Naive thymus-derived CD4-positive, alpha-beta T cell (primary cell): ENCODE measurements at regions not wholly inside any gene's neighbourhood (a gene's known extent, or its start where the extent isn't known, plus 50 kb on each side); places are given as distances from the start of the nearest gene placed in this dataset.

Source experiments
- ATAC-seq: fragments of 150-1000 bp; cut with Tn5 transposase; 2 replicates; pipeline ENCODE4 v1.10.0; 2021; ENCODE audit warnings: mild to moderate bottlenecking, moderate library complexity
- CTCF ChIA-PET: fragments of 350-600 bp; sonication (Branson Sonifier 250); formaldehyde crosslinking; loops from one replicate; lab custom pipeline; 2021; ENCODE audit warnings: antibody characterized with exemption; lab: Charles Lee
- POLR2A ChIA-PET: fragments of 350-600 bp; sonication (Branson Sonifier 250); formaldehyde crosslinking; loops from one replicate; lab custom pipeline; 2021; ENCODE audit warnings: antibody characterized with exemption, inconsistent platforms; lab: Charles Lee
- DNase-seq, 9 donors: peaks; one replicate each; pipeline versions ENCODE4 v3.0.0 to v3.0.0-alpha.2; 2020 to 2022; ENCODE audit warnings: mixed read lengths in 1 of 9
- H3K27ac ChIP-seq: one replicate; pipeline ENCODE4 v1.7.0; 2013; ENCODE audit warnings: mild to moderate bottlenecking, low read depth, low read length, moderate library complexity
- H3K27me3 ChIP-seq, 2 donors: one replicate each; pipeline ENCODE4 v1.7.0; 2013; ENCODE audit warnings: low read length in 2 of 2, mild to moderate bottlenecking in 2 of 2, moderate library complexity in 2 of 2; ENCODE audit not compliant: control insufficient read depth in 2 of 2, insufficient read depth in 2 of 2
- H3K36me3 ChIP-seq, 3 experiments: 1 replicate in 2 of 3; 2 replicates in 1 of 3; pipeline ENCODE4 v1.7.0; 2013; ENCODE audit warnings: low read length in 3 of 3, mild to moderate bottlenecking in 3 of 3, moderate library complexity in 1 of 3; ENCODE audit not compliant: insufficient read depth in 3 of 3, control insufficient read depth in 2 of 3
- H3K4me1 ChIP-seq, 2 donors: one replicate each; pipeline ENCODE4 v1.7.0; 2013; ENCODE audit warnings: low read length in 2 of 2, mild to moderate bottlenecking in 2 of 2, moderate library complexity in 1 of 2; ENCODE audit not compliant: control insufficient read depth in 2 of 2, insufficient read depth in 2 of 2
- H3K4me3 ChIP-seq: 2 replicates; pipeline ENCODE4 v1.7.0; 2013; ENCODE audit warnings: mild to moderate bottlenecking, low read length
- H3K9me3 ChIP-seq, 3 experiments: 1 replicate in 2 of 3; 2 replicates in 1 of 3; pipeline ENCODE4 v1.7.0; 2013; ENCODE audit warnings: low read length in 3 of 3; ENCODE audit not compliant: control insufficient read depth in 2 of 3
- H3K27ac Mint-ChIP-seq, 9 donors: one replicate each; pipeline ENCODE4 v1.8.0; 2020 to 2022; ENCODE audit warnings: mixed read lengths in 9 of 9, mild to moderate bottlenecking in 8 of 9, moderate library complexity in 5 of 9, inconsistent platforms in 2 of 9
- H3K27me3 Mint-ChIP-seq, 5 donors: one replicate each; pipeline ENCODE4 v1.8.0; 2021 to 2022; ENCODE audit warnings: mixed read lengths in 5 of 5, mild to moderate bottlenecking in 1 of 5
- H3K36me3 Mint-ChIP-seq, 5 donors: one replicate each; pipeline ENCODE4 v1.8.0; 2020 to 2022; ENCODE audit warnings: mixed read lengths in 5 of 5, mild to moderate bottlenecking in 3 of 5, inconsistent platforms in 1 of 5
- H3K4me1 Mint-ChIP-seq, 7 donors: one replicate each; pipeline ENCODE4 v1.8.0; 2020 to 2022; ENCODE audit warnings: mixed read lengths in 7 of 7, mild to moderate bottlenecking in 3 of 7, inconsistent platforms in 1 of 7
- H3K4me3 Mint-ChIP-seq, 10 donors: one replicate each; pipeline ENCODE4 v1.8.0; 2020 to 2022; ENCODE audit warnings: mild to moderate bottlenecking in 10 of 10, mixed read lengths in 10 of 10, moderate library complexity in 6 of 10, inconsistent platforms in 2 of 10
- H3K9me3 Mint-ChIP-seq, 11 donors: one replicate each; pipeline ENCODE4 v1.8.0; 2020 to 2022; ENCODE audit warnings: mixed read lengths in 11 of 11, mild to moderate bottlenecking in 4 of 11, inconsistent platforms in 1 of 11, moderate library complexity in 1 of 11
- intact Hi-C, 2 donors: fragments of 100-400 bp; cut with micrococcal nuclease; formaldehyde crosslinking; loops; one replicate each; pipeline ENCODE4 v1.15.1; 2023

- no peak overlapping the region for H3K4me3 Mint-ChIP-seq
- POLR2A ChIA-PET, result no interaction called here
- no peaks in the 10 kb centered on the region for H3K36me3 ChIP-seq
- no peak overlapping the region for H3K27ac ChIP-seq
- CTCF ChIA-PET, result no interaction called here
- H3K27me3 ChIP-seq, result no peaks in the 10 kb centered on the region
- no peaks in the 10 kb centered on the region for H3K9me3 Mint-ChIP-seq
- H3K36me3 Mint-ChIP-seq, result peaks cover 0 to 9% (median 0%) of the 10 kb centered on the region in 5 donors
- H3K4me1 Mint-ChIP-seq, result peaks cover 9 to 36% (median 14%) of the 10 kb centered on the region in 7 donors
- intact Hi-C loops, result no loop called here
- no peak for ATAC-seq
- no peaks in the 10 kb centered on the region for H3K9me3 ChIP-seq
- peaks cover 0 to 4% (median 0%) of the 10 kb centered on the region in 5 donors for H3K27me3 Mint-ChIP-seq
- DNase-seq, result no peak
- H3K4me1 ChIP-seq, result peaks cover 3 to 14% of the 10 kb centered on the region in 2 donors
- no peak overlapping the region for H3K27ac Mint-ChIP-seq
- H3K4me3 ChIP-seq, result no peak overlapping the region
Observed at GRCh38 chr3:187932530-187932929, 187.3 kb upstream of the BCL6 start.

GRCh38 chr3:187935623-187936156 is 190.4 kb upstream of the BCL6 start:
- peaks cover 0 to 23% (median 0%) of the 10 kb centered on the region in 5 donors for H3K27me3 Mint-ChIP-seq
- Histone ChIP-seq H3K36me3 (no peaks in the 10 kb centered on the region), H3K9me3 (no peaks in the 10 kb centered on the region), H3K27me3 (no peaks in the 10 kb centered on the region), H3K27ac (no peak overlapping the region), H3K4me3 (no peak overlapping the region), H3K4me1 (peaks cover 3 to 14% of the 10 kb centered on the region in 2 donors)
- CTCF ChIA-PET, result no interaction called here
- DNase-seq, result peak in 1 of 9 donors; percentile 56
- no peaks in the 10 kb centered on the region for H3K9me3 Mint-ChIP-seq
- intact Hi-C loops, result no loop called here
- POLR2A ChIA-PET, result no interaction called here
- peaks cover 0 to 11% (median 0%) of the 10 kb centered on the region in 5 donors for H3K36me3 Mint-ChIP-seq
- peak overlapping the region in 1 of 9 donors; percentile 56 for H3K27ac Mint-ChIP-seq
- ATAC-seq, result peak; percentile 75
- peak overlapping the region in 2 of 10 donors; percentile 21 to 42 for H3K4me3 Mint-ChIP-seq
- H3K4me1 Mint-ChIP-seq, result peaks cover 9 to 24% (median 12%) of the 10 kb centered on the region in 7 donors

- H3K4me1 ChIP-seq, result peaks cover 3 to 14% of the 10 kb centered on the region in 2 donors
- no peaks in the 10 kb centered on the region for H3K9me3 ChIP-seq
- CTCF ChIA-PET, result no interaction called here
- Mint-ChIP-seq H3K4me3 (peak overlapping the region in 1 of 10 donors; percentile 0), H3K36me3 (peaks cover 0 to 11% (median 0%) of the 10 kb centered on the region in 5 donors), H3K27me3 (peaks cover 0 to 26% (median 0%) of the 10 kb centered on the region in 5 donors), H3K4me1 (peaks cover 9 to 24% (median 12%) of the 10 kb centered on the region in 7 donors), H3K27ac (peak overlapping the region in 2 of 9 donors; percentile 25 to 53), H3K9me3 (peaks cover 0 to 2% (median 0%) of the 10 kb centered on the region in 11 donors)
- no peak overlapping the region for H3K4me3 ChIP-seq
- no peak overlapping the region for H3K27ac ChIP-seq
- no peaks in the 10 kb centered on the region for H3K36me3 ChIP-seq
- intact Hi-C loops, result no loop called here
- no peak for DNase-seq
- no peaks in the 10 kb centered on the region for H3K27me3 ChIP-seq
- POLR2A ChIA-PET, result no interaction called here
- no peak for ATAC-seq
Observed at GRCh38 chr3:187936676-187937075, 191.4 kb upstream of the BCL6 start.

GRCh38 chr3:187939891-187940290 is 194.6 kb upstream of the BCL6 start:
- Histone ChIP-seq H3K4me3 (no peak overlapping the region), H3K27me3 (no peaks in the 10 kb centered on the region), H3K36me3 (no peaks in the 10 kb centered on the region), H3K27ac (no peak overlapping the region), H3K9me3 (no peaks in the 10 kb centered on the region), H3K4me1 (peaks cover 9 to 22% of the 10 kb centered on the region in 2 donors)
- no peak for DNase-seq
- Mint-ChIP-seq H3K36me3 (peaks cover 0 to 11% (median 0%) of the 10 kb centered on the region in 5 donors), H3K4me3 (no peak overlapping the region), H3K27ac (no peak overlapping the region), H3K9me3 (peaks cover 0 to 2% (median 0%) of the 10 kb centered on the region in 11 donors), H3K4me1 (peaks cover 8 to 21% (median 12%) of the 10 kb centered on the region in 7 donors), H3K27me3 (peaks cover 0 to 22% (median 0%) of the 10 kb centered on the region in 5 donors)
- POLR2A ChIA-PET, result no interaction called here
- CTCF ChIA-PET, result no interaction called here
- intact Hi-C loops, result no loop called here
- no peak for ATAC-seq

GRCh38 chr3:187941135-187941847 is 196.0 kb upstream of the BCL6 start:
- intact Hi-C loops, result no loop called here
- H3K4me3 ChIP-seq, result no peak overlapping the region
- H3K27me3 Mint-ChIP-seq, result peaks cover 0 to 22% (median 0%) of the 10 kb centered on the region in 5 donors
- no peak overlapping the region for H3K4me3 Mint-ChIP-seq
- H3K27me3 ChIP-seq, result no peaks in the 10 kb centered on the region
- no peaks in the 10 kb centered on the region for H3K36me3 ChIP-seq
- POLR2A ChIA-PET, result no interaction called here
- H3K4me1 Mint-ChIP-seq, result peaks cover 0 to 13% (median 3%) of the 10 kb centered on the region in 7 donors
- peaks cover 0 to 7% (median 0%) of the 10 kb centered on the region in 5 donors for H3K36me3 Mint-ChIP-seq
- H3K27ac ChIP-seq, result no peak overlapping the region
- no peak overlapping the region for H3K27ac Mint-ChIP-seq
- peaks cover 0 to 2% (median 0%) of the 10 kb centered on the region in 11 donors for H3K9me3 Mint-ChIP-seq
- no peaks in the 10 kb centered on the region for H3K9me3 ChIP-seq
- CTCF ChIA-PET, result no interaction called here
- ATAC-seq (no peak), DNase-seq (no peak)
- H3K4me1 ChIP-seq, result peaks cover 6 to 13% of the 10 kb centered on the region in 2 donors

- POLR2A ChIA-PET, result no interaction called here
Observed at GRCh38 chr3:187941848-187942194, 196.6 kb upstream of the BCL6 start.

More at GRCh38 chr3:187941848-187942194, 196.6 kb upstream of the BCL6 start:
- no peak overlapping the region for H3K27ac Mint-ChIP-seq
- CTCF ChIA-PET, result no interaction called here
- H3K4me1 ChIP-seq, result peaks cover 6 to 12% of the 10 kb centered on the region in 2 donors
- H3K9me3 ChIP-seq, result no peaks in the 10 kb centered on the region
- no peaks in the 10 kb centered on the region for H3K36me3 ChIP-seq
- no peak overlapping the region for H3K27ac ChIP-seq
- intact Hi-C loops, result no loop called here
- peaks cover 0 to 22% (median 0%) of the 10 kb centered on the region in 5 donors for H3K27me3 Mint-ChIP-seq
- DNase-seq, result no peak
- peaks cover 0 to 3% (median 0%) of the 10 kb centered on the region in 5 donors for H3K36me3 Mint-ChIP-seq
- no peak for ATAC-seq
- H3K27me3 ChIP-seq, result no peaks in the 10 kb centered on the region
- H3K4me3 ChIP-seq, result no peak overlapping the region
- H3K9me3 Mint-ChIP-seq, result peaks cover 0 to 2% (median 0%) of the 10 kb centered on the region in 11 donors
- peaks cover 0 to 11% (median 0%) of the 10 kb centered on the region in 7 donors for H3K4me1 Mint-ChIP-seq
- no peak overlapping the region for H3K4me3 Mint-ChIP-seq
